ENCODE measurements at regions not wholly inside any gene's neighbourhood (a gene's known extent, or its start where the extent isn't known, plus 50 kb on each side); places are given as distances from the start of the nearest gene placed in this dataset.

- no peaks in the 10 kb centered on the region for H3K9me3 ChIP-seq (ENCODE audit: low read length)
- TF ChIP-seq EZH2 (IDR thresholded peaks at IDR 0.05; ENCODE audit: borderline replicate concordance, low read length): no peak
- TF ChIP-seq, protein P1, sequence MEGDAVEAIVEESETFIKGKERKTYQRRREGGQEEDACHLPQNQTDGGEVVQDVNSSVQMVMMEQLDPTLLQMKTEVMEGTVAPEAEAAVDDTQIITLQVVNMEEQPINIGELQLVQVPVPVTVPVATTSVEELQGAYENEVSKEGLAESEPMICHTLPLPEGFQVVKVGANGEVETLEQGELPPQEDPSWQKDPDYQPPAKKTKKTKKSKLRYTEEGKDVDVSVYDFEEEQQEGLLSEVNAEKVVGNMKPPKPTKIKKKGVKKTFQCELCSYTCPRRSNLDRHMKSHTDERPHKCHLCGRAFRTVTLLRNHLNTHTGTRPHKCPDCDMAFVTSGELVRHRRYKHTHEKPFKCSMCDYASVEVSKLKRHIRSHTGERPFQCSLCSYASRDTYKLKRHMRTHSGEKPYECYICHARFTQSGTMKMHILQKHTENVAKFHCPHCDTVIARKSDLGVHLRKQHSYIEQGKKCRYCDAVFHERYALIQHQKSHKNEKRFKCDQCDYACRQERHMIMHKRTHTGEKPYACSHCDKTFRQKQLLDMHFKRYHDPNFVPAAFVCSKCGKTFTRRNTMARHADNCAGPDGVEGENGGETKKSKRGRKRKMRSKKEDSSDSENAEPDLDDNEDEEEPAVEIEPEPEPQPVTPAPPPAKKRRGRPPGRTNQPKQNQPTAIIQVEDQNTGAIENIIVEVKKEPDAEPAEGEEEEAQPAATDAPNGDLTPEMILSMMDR (IDR thresholded peaks at IDR 0.05; ENCODE audit: low read length): no peak
- H3K4me2 ChIP-seq (ENCODE audit: low read length): no peak overlapping the region
- H3K27ac ChIP-seq (ENCODE audit: low read depth, low read length, poor library complexity, severe bottlenecking): no peak overlapping the region
- peaks cover 12% of the 10 kb centered on the region; the same call in 1 of the 2 replicates for H3K27me3 ChIP-seq (ENCODE audit: insufficient read depth, low read length)
- no peaks in the 10 kb centered on the region for H4K20me1 ChIP-seq (ENCODE audit: insufficient read depth, low read length)
- no peaks in the 10 kb centered on the region for H3K9me2 ChIP-seq (ENCODE audit: low read depth, low read length)
- no peak overlapping the region for H3K9ac ChIP-seq (ENCODE audit: low read length)
- H3K79me2 ChIP-seq (ENCODE audit: insufficient read depth, low read length): no peaks in the 10 kb centered on the region
- H2AFZ ChIP-seq (ENCODE audit: low read length): no peak overlapping the region
- H3K4me1 ChIP-seq (ENCODE audit: insufficient read depth, low read length, severe bottlenecking): no peaks in the 10 kb centered on the region
- H3F3A ChIP-seq (ENCODE audit: insufficient read depth, low read length): no peaks in the 10 kb centered on the region
- no peak overlapping the region for H3K4me3 ChIP-seq (ENCODE audit: low read depth, low read length, poor library complexity, severe bottlenecking)
- no peaks in the 10 kb centered on the region for H3K36me3 ChIP-seq (ENCODE audit: insufficient read depth, low read length)
These were observed 116.0 kb upstream of the NCOR2 start for GRCh38 chr12:124683152-124684124.

DNA sequence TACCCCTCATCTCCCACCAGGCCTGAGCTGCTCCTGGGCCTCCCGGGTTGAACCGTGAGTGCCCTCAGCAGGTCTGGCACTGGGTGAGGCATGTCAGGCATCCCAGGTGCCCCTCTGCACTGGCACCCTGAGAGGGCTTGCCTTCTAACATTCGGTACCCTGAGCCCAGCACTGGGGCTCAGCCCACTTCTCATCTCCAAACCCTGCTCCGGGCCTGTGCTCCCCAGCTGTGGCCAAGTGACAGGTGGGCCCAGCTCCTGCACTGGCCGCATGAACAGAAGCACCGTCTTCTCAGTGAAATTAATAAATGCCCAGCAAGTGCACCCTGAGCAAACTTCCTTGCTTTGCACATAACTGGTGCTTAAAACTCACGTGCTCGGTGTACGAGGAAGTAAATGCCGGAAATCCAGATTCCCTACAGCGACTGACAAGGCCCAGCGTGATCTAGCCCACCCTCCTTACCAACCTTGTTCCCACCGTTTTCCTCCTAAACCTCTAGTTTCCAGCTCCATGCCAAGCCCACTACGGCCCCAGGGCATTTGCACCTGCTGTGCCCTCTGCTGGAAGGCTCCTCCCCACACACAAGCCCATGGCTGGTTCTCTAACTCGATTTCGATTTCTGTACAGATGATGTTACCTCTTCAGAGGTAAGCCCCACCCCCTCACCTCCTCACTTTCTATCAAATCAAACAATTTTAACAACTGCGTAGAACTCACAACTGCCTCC, 115.2 kb upstream of the NCOR2 start:
- Histone ChIP-seq H3K9ac (ENCODE audit: low read length) (no peak overlapping the region), H3K4me3 (ENCODE audit: low read depth, low read length, poor library complexity, severe bottlenecking) (no peak overlapping the region), H3K27ac (ENCODE audit: low read depth, low read length, poor library complexity, severe bottlenecking) (no peak overlapping the region)

GRCh38 chr12:124681779-124682391, 114.5 kb upstream of the NCOR2 start:
- no peak overlapping the region for H2AFZ ChIP-seq (ENCODE audit: low read length)
- H3K79me2 ChIP-seq (ENCODE audit: insufficient read depth, low read length): no peaks in the 10 kb centered on the region
- no peaks in the 10 kb centered on the region for H3F3A ChIP-seq (ENCODE audit: insufficient read depth, low read length)
- no peak overlapping the region for H3K4me3 ChIP-seq (ENCODE audit: low read depth, low read length, poor library complexity, severe bottlenecking)
- H3K27ac ChIP-seq (ENCODE audit: low read depth, low read length, poor library complexity, severe bottlenecking): no peak overlapping the region
- H3K36me3 ChIP-seq (ENCODE audit: insufficient read depth, low read length): no peaks in the 10 kb centered on the region
- H3K4me2 ChIP-seq (ENCODE audit: low read length): no peak overlapping the region
- H3K9ac ChIP-seq (ENCODE audit: low read length): no peak overlapping the region
- H3K9me2 ChIP-seq (ENCODE audit: low read depth, low read length): no peaks in the 10 kb centered on the region
- H3K9me3 ChIP-seq (ENCODE audit: low read length): no peaks in the 10 kb centered on the region
- H4K20me1 ChIP-seq (ENCODE audit: insufficient read depth, low read length): no peaks in the 10 kb centered on the region
- H3K4me1 ChIP-seq (ENCODE audit: insufficient read depth, low read length, severe bottlenecking): no peaks in the 10 kb centered on the region
- peaks cover 12% of the 10 kb centered on the region; the same call in 1 of the 2 replicates for H3K27me3 ChIP-seq (ENCODE audit: insufficient read depth, low read length)
- TF ChIP-seq, protein P1 (IDR thresholded peaks at IDR 0.05; ENCODE audit: low read length): no peak
- no peak for TF ChIP-seq EZH2 (IDR thresholded peaks at IDR 0.05; ENCODE audit: borderline replicate concordance, low read length)

More for the DNA sequence above, 115.2 kb upstream of the NCOR2 start:
- Histone ChIP-seq H3F3A (ENCODE audit: insufficient read depth, low read length) (no peaks in the 10 kb centered on the region), H3K79me2 (ENCODE audit: insufficient read depth, low read length) (no peaks in the 10 kb centered on the region), H3K4me2 (ENCODE audit: low read length) (no peak overlapping the region), H4K20me1 (ENCODE audit: insufficient read depth, low read length) (no peaks in the 10 kb centered on the region), H3K36me3 (ENCODE audit: insufficient read depth, low read length) (no peaks in the 10 kb centered on the region), H3K9me3 (ENCODE audit: low read length) (no peaks in the 10 kb centered on the region), H3K4me1 (ENCODE audit: insufficient read depth, low read length, severe bottlenecking) (no peaks in the 10 kb centered on the region), H3K9me2 (ENCODE audit: low read depth, low read length) (no peaks in the 10 kb centered on the region), H3K27me3 (ENCODE audit: insufficient read depth, low read length) (peaks cover 12% of the 10 kb centered on the region; the same call in 1 of the 2 replicates), H2AFZ (ENCODE audit: low read length) (no peak overlapping the region)
- TF ChIP-seq EZH2 (IDR thresholded peaks at IDR 0.05; ENCODE audit: borderline replicate concordance, low read length): no peak
- TF ChIP-seq, protein P1 (IDR thresholded peaks at IDR 0.05; ENCODE audit: low read length): no peak

All from OCI-LY1 (cell line).